ENCODE measurements at regions not wholly inside any gene's neighbourhood (a gene's known extent, or its start where the extent isn't known, plus 50 kb on each side); places are given as distances from the start of the nearest gene placed in this dataset.

GRCh38 chr7:136259074-136259473, 281.9 kb upstream of the MTPN start:
- TF ChIP-seq CTCF (IDR thresholded peaks at IDR 0.05; ENCODE audit: partially characterized antibody, unreplicated experiment): no peak
- H3K27me3 Mint-ChIP-seq (ENCODE audit: unreplicated experiment): peaks cover 2% of the 10 kb centered on the region
- peaks cover 23% of the 10 kb centered on the region for H3K36me3 Mint-ChIP-seq (ENCODE audit: unreplicated experiment)
- H3K4me1 Mint-ChIP-seq (ENCODE audit: low read depth, unreplicated experiment): no peaks in the 10 kb centered on the region
- H3K9me3 Mint-ChIP-seq (ENCODE audit: unreplicated experiment): peaks cover 4% of the 10 kb centered on the region
- no peak for DNase-seq
- H3K27ac Mint-ChIP-seq (ENCODE audit: unreplicated experiment): no peak overlapping the region
- no peak overlapping the region for H3K4me3 Mint-ChIP-seq (ENCODE audit: unreplicated experiment)

- Mint-ChIP-seq H3K27me3 (ENCODE audit: unreplicated experiment) (peaks cover 2% of the 10 kb centered on the region), H3K27ac (ENCODE audit: unreplicated experiment) (no peak overlapping the region), H3K9me3 (ENCODE audit: unreplicated experiment) (peaks cover 7% of the 10 kb centered on the region), H3K4me1 (ENCODE audit: low read depth, unreplicated experiment) (no peaks in the 10 kb centered on the region), H3K36me3 (ENCODE audit: unreplicated experiment) (peaks cover 13% of the 10 kb centered on the region), H3K4me3 (ENCODE audit: unreplicated experiment) (no peak overlapping the region)
- no peak for TF ChIP-seq CTCF (IDR thresholded peaks at IDR 0.05; ENCODE audit: partially characterized antibody, unreplicated experiment)
- DNase-seq: no peak
Measured at GRCh38 chr7:136256491-136256890, 279.3 kb upstream of the MTPN start.

GRCh38 chr7:136254148-136254547, 277.0 kb upstream of the MTPN start:
- H3K27ac Mint-ChIP-seq (ENCODE audit: unreplicated experiment): no peak overlapping the region

GRCh38 chr7:136251826-136252225, 274.7 kb upstream of the MTPN start:
- H3K4me1 Mint-ChIP-seq (ENCODE audit: low read depth, unreplicated experiment): no peaks in the 10 kb centered on the region
- H3K4me3 Mint-ChIP-seq (ENCODE audit: unreplicated experiment): no peak overlapping the region
- no peak overlapping the region for H3K27ac Mint-ChIP-seq (ENCODE audit: unreplicated experiment)
- no peak for TF ChIP-seq CTCF (IDR thresholded peaks at IDR 0.05; ENCODE audit: partially characterized antibody, unreplicated experiment)
- DNase-seq: no peak
- no peaks in the 10 kb centered on the region for H3K27me3 Mint-ChIP-seq (ENCODE audit: unreplicated experiment)
- peaks cover 2% of the 10 kb centered on the region for H3K9me3 Mint-ChIP-seq (ENCODE audit: unreplicated experiment)
- H3K36me3 Mint-ChIP-seq (ENCODE audit: unreplicated experiment): no peaks in the 10 kb centered on the region

More at GRCh38 chr7:136254148-136254547, 277.0 kb upstream of the MTPN start:
- Mint-ChIP-seq H3K4me3 (ENCODE audit: unreplicated experiment) (no peak overlapping the region), H3K36me3 (ENCODE audit: unreplicated experiment) (no peaks in the 10 kb centered on the region), H3K9me3 (ENCODE audit: unreplicated experiment) (peaks cover 2% of the 10 kb centered on the region), H3K27me3 (ENCODE audit: unreplicated experiment) (no peaks in the 10 kb centered on the region), H3K4me1 (ENCODE audit: low read depth, unreplicated experiment) (no peaks in the 10 kb centered on the region)
- DNase-seq: no peak
- TF ChIP-seq CTCF (IDR thresholded peaks at IDR 0.05; ENCODE audit: partially characterized antibody, unreplicated experiment): no peak

GRCh38 chr7:136247211-136247610, 270.1 kb upstream of the MTPN start:
- no peak for TF ChIP-seq CTCF (IDR thresholded peaks at IDR 0.05; ENCODE audit: partially characterized antibody, unreplicated experiment)
- Mint-ChIP-seq H3K27me3 (ENCODE audit: unreplicated experiment) (no peaks in the 10 kb centered on the region), H3K27ac (ENCODE audit: unreplicated experiment) (no peak overlapping the region), H3K36me3 (ENCODE audit: unreplicated experiment) (no peaks in the 10 kb centered on the region), H3K4me3 (ENCODE audit: unreplicated experiment) (no peak overlapping the region), H3K4me1 (ENCODE audit: low read depth, unreplicated experiment) (no peaks in the 10 kb centered on the region), H3K9me3 (ENCODE audit: unreplicated experiment) (no peaks in the 10 kb centered on the region)
- no peak for DNase-seq

Measured in glutamatergic neuron (in vitro differentiated cells).